Subcutaneous abdominal adipose tissue (tissue), 5 donors: ENCODE measurements at regions not wholly inside any gene's neighbourhood (a gene's known extent, or its start where the extent isn't known, plus 50 kb on each side); places are given as distances from the start of the nearest gene placed in this dataset.

ENCODE experiments used
- H3K27ac ChIP-seq: one replicate; pipeline ENCODE4 v1.7.0; 2013; ENCODE audit warnings: low read depth, mild to moderate bottlenecking, inconsistent platforms, low read length, moderate library complexity
- H3K27me3 ChIP-seq, 5 donors: one replicate each; pipeline ENCODE4 v1.7.0; 2013; ENCODE audit warnings: low read length in 5 of 5, inconsistent platforms in 1 of 5; ENCODE audit not compliant: control insufficient read depth in 5 of 5, insufficient read depth in 4 of 5
- H3K36me3 ChIP-seq, 5 donors: one replicate each; pipeline ENCODE4 v1.7.0; 2013; ENCODE audit warnings: low read length in 5 of 5; ENCODE audit not compliant: control insufficient read depth in 5 of 5, insufficient read depth in 5 of 5
- H3K4me1 ChIP-seq, 5 donors: one replicate each; pipeline ENCODE4 v1.7.0; 2013; ENCODE audit warnings: low read length in 5 of 5, mild to moderate bottlenecking in 3 of 5, moderate library complexity in 1 of 5; ENCODE audit not compliant: control insufficient read depth in 5 of 5, insufficient read depth in 5 of 5
- H3K4me3 ChIP-seq, 5 donors: one replicate each; pipeline ENCODE4 v1.7.0; 2013; ENCODE audit warnings: low read length in 5 of 5, low read depth in 1 of 5
- H3K9ac ChIP-seq, 5 donors: one replicate each; pipeline ENCODE4 v1.7.0; 2013; ENCODE audit warnings: low read length in 5 of 5, mild to moderate bottlenecking in 4 of 5, moderate library complexity in 3 of 5
- H3K9me3 ChIP-seq, 5 donors: one replicate each; pipeline ENCODE4 v1.7.0; 2013; ENCODE audit warnings: low read length in 5 of 5; ENCODE audit not compliant: control insufficient read depth in 5 of 5
- donor health status: healthy.
- donor health status: healthy.
- donor health status: healthy.
- donor health status: healthy.
- donor health status: healthy.

GRCh38 chr4:41381384-41381783, 124.7 kb downstream of the UCHL1 start:
- peaks cover 2 to 8% (median 5%) of the 10 kb centered on the region in 5 donors for H3K9me3 ChIP-seq
- no peak overlapping the region for H3K9ac ChIP-seq
- no peak overlapping the region for H3K27ac ChIP-seq
- peaks cover 0 to 44% (median 29%) of the 10 kb centered on the region in 5 donors for H3K4me1 ChIP-seq
- peaks cover 0 to 6% (median 0%) of the 10 kb centered on the region in 5 donors for H3K36me3 ChIP-seq
- no peaks in the 10 kb centered on the region for H3K27me3 ChIP-seq
- H3K4me3 ChIP-seq, result no peak overlapping the region

- Histone ChIP-seq H3K4me1 (peaks cover 0 to 32% (median 28%) of the 10 kb centered on the region in 5 donors), H3K27ac (peak overlapping the region; percentile 20), H3K27me3 (no peaks in the 10 kb centered on the region), H3K36me3 (peaks cover 0 to 6% (median 0%) of the 10 kb centered on the region in 5 donors), H3K9me3 (no peaks in the 10 kb centered on the region), H3K9ac (no peak overlapping the region), H3K4me3 (no peak overlapping the region)
These were observed 128.3 kb downstream of the UCHL1 start for GRCh38 chr4:41384992-41385391.

GRCh38 chr4:41385481-41385880, 128.8 kb downstream of the UCHL1 start:
- H3K4me1 ChIP-seq, result peaks cover 0 to 30% (median 25%) of the 10 kb centered on the region in 5 donors
- H3K36me3 ChIP-seq, result peaks cover 0 to 6% (median 0%) of the 10 kb centered on the region in 5 donors
- H3K27ac ChIP-seq, result peak overlapping the region; percentile 20

GRCh38 chr4:41388080-41388479, 131.4 kb downstream of the UCHL1 start:
- Histone ChIP-seq H3K27ac (no peak overlapping the region), H3K36me3 (no peaks in the 10 kb centered on the region), H3K9ac (no peak overlapping the region), H3K4me3 (no peak overlapping the region), H3K27me3 (no peaks in the 10 kb centered on the region), H3K4me1 (peaks cover 0 to 24% (median 20%) of the 10 kb centered on the region in 5 donors), H3K9me3 (no peaks in the 10 kb centered on the region)

More at GRCh38 chr4:41385481-41385880, 128.8 kb downstream of the UCHL1 start:
- Histone ChIP-seq H3K4me3 (no peak overlapping the region), H3K9ac (no peak overlapping the region), H3K27me3 (no peaks in the 10 kb centered on the region), H3K9me3 (no peaks in the 10 kb centered on the region)

GRCh38 chr4:41389356-41389755, 132.6 kb downstream of the UCHL1 start:
- no peaks in the 10 kb centered on the region for H3K9me3 ChIP-seq
- peaks cover 0 to 15% (median 13%) of the 10 kb centered on the region in 5 donors for H3K4me1 ChIP-seq
- H3K27ac ChIP-seq, result no peak overlapping the region
- H3K4me3 ChIP-seq, result no peak overlapping the region
- H3K36me3 ChIP-seq, result no peaks in the 10 kb centered on the region
- no peaks in the 10 kb centered on the region for H3K27me3 ChIP-seq
- no peak overlapping the region for H3K9ac ChIP-seq

- H3K4me3 ChIP-seq, result no peak overlapping the region
- H3K9ac ChIP-seq, result no peak overlapping the region
- H3K27me3 ChIP-seq, result no peaks in the 10 kb centered on the region
- H3K4me1 ChIP-seq, result peaks cover 0 to 2% (median under 1%) of the 10 kb centered on the region in 5 donors
- no peak overlapping the region for H3K27ac ChIP-seq
- no peaks in the 10 kb centered on the region for H3K36me3 ChIP-seq
- no peaks in the 10 kb centered on the region for H3K9me3 ChIP-seq
These were observed 133.9 kb downstream of the UCHL1 start for GRCh38 chr4:41390661-41391060.

- no peaks in the 10 kb centered on the region for H3K27me3 ChIP-seq
- H3K4me3 ChIP-seq, result no peak overlapping the region
- no peaks in the 10 kb centered on the region for H3K36me3 ChIP-seq
- H3K9me3 ChIP-seq, result no peaks in the 10 kb centered on the region
- H3K4me1 ChIP-seq, result no peaks in the 10 kb centered on the region
- no peak overlapping the region for H3K9ac ChIP-seq
- H3K27ac ChIP-seq, result no peak overlapping the region
These were observed 134.5 kb downstream of the UCHL1 start for GRCh38 chr4:41391271-41391670.

GRCh38 chr4:41394481-41394894, 137.8 kb downstream of the UCHL1 start:
- Histone ChIP-seq H3K27ac (no peak overlapping the region), H3K9ac (no peak overlapping the region), H3K4me1 (peaks cover 0 to 6% (median 0%) of the 10 kb centered on the region in 5 donors)

GRCh38 chr4:41396214-41396613, 139.5 kb downstream of the UCHL1 start:
- Histone ChIP-seq H3K27ac (no peak overlapping the region), H3K4me3 (no peak overlapping the region), H3K4me1 (peaks cover 0 to 7% (median 5%) of the 10 kb centered on the region in 5 donors), H3K9me3 (no peaks in the 10 kb centered on the region), H3K9ac (no peak overlapping the region), H3K36me3 (no peaks in the 10 kb centered on the region), H3K27me3 (no peaks in the 10 kb centered on the region)

More at GRCh38 chr4:41394481-41394894, 137.8 kb downstream of the UCHL1 start:
- Histone ChIP-seq H3K4me3 (no peak overlapping the region), H3K27me3 (no peaks in the 10 kb centered on the region), H3K36me3 (no peaks in the 10 kb centered on the region), H3K9me3 (no peaks in the 10 kb centered on the region)

- H3K9ac ChIP-seq, result no peak overlapping the region
- no peaks in the 10 kb centered on the region for H3K9me3 ChIP-seq
- no peak overlapping the region for H3K27ac ChIP-seq
- no peaks in the 10 kb centered on the region for H3K36me3 ChIP-seq
- H3K27me3 ChIP-seq, result no peaks in the 10 kb centered on the region
- H3K4me1 ChIP-seq, result peaks cover 0 to 7% (median 5%) of the 10 kb centered on the region in 5 donors
- H3K4me3 ChIP-seq, result no peak overlapping the region
These were observed 140.1 kb downstream of the UCHL1 start for GRCh38 chr4:41396869-41397268.
